Hepatic stellate cell (primary cell): ENCODE measurements at regions not wholly inside any gene's neighbourhood (a gene's known extent, or its start where the extent isn't known, plus 50 kb on each side); places are given as distances from the start of the nearest gene placed in this dataset.
"Not testable (repeated sequence)": the region's sequence is repeated elsewhere in the genome, so short reads cannot be mapped to it uniquely, and the experiment has no call there.

Experiments used
- DNase-seq: peaks from one replicate; pipeline ENCODE4 v3.0.0; 2011; ENCODE audit warnings: low spot score

- DNase-seq, result no peak
These were observed 239.2 kb downstream of the ADGRD1 start for GRCh38 chr12:131192951-131193350.

GRCh38 chr12:131194166-131194565, 240.5 kb downstream of the ADGRD1 start:
- no peak for DNase-seq

DNA sequence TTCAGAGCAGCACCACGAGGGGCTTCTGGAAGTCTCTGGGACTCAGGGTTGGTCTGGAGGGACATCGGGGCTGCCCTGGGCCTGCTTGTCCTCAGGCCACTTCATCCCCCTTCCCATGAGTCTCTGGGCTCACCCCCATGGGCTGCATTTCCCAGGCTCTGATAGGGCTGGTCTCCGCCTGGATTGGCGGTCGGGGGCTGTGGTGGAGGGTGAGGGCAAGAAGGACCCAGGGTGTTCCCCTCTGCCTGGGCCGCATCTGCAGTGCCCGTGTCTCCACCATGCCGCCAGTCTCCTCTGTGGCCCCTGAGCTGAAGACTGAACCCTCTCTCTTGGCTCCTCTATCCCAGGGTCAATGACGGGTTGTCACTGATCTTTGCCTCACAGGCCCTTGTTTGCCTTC, 242.1 kb downstream of the ADGRD1 start:
- no peak for DNase-seq

- DNase-seq, result no peak
These were observed 242.5 kb downstream of the ADGRD1 start for GRCh38 chr12:131196220-131196619.

DNA sequence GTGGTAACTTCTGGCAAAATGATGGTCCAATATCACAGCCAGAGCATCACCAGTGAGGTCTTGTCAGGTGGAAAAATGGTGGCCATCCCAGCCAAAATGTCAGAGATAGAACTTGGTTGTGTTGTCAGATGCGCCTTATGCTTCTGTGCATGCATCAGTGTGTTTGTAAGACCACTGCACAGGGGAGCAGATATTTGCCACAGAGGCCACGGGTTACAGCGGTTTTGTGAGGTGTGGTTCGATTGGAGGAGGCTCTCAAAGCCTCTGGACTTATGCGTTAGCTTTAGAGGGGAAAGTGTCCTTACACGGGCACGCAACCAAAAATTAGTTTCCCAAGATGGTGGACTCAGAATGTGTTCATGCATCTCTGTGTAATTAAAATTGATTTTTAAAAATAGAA, 243.8 kb downstream of the ADGRD1 start:
- no peak for DNase-seq

- no peak for DNase-seq
These were observed 245.5 kb downstream of the ADGRD1 start for GRCh38 chr12:131199221-131199620.

DNA sequence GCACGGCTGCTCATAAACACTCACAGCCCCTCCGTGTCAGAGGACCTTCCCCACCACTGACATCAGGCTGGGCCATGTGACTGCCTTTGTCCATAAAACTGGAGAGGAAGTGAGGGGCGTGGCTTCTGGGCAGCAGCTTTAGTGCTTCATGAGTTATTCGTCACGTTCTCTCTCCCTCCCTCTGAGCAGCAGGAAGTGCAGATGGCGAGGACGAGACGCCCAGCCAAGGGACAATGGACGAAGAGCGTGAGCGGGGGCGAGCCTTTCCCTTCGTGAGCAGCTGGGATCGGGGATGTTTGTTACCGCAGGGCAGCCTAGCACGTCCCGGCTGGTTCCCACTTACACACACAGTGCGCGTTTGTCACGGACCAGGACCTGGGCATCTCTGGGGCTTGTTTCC, 248.2 kb downstream of the ADGRD1 start:
- DNase-seq, result not testable (repeated sequence)

- DNase-seq, result no peak
These were observed 249.1 kb downstream of the ADGRD1 start for GRCh38 chr12:131202592-131203378.

GRCh38 chr12:131203666-131204415, 250.1 kb downstream of the ADGRD1 start:
- no peak for DNase-seq

- DNase-seq, result no peak
These were observed 250.9 kb downstream of the ADGRD1 start for GRCh38 chr12:131204416-131205274.

GRCh38 chr12:131205275-131205933, 251.7 kb downstream of the ADGRD1 start:
- not testable (repeated sequence) for DNase-seq

DNA sequence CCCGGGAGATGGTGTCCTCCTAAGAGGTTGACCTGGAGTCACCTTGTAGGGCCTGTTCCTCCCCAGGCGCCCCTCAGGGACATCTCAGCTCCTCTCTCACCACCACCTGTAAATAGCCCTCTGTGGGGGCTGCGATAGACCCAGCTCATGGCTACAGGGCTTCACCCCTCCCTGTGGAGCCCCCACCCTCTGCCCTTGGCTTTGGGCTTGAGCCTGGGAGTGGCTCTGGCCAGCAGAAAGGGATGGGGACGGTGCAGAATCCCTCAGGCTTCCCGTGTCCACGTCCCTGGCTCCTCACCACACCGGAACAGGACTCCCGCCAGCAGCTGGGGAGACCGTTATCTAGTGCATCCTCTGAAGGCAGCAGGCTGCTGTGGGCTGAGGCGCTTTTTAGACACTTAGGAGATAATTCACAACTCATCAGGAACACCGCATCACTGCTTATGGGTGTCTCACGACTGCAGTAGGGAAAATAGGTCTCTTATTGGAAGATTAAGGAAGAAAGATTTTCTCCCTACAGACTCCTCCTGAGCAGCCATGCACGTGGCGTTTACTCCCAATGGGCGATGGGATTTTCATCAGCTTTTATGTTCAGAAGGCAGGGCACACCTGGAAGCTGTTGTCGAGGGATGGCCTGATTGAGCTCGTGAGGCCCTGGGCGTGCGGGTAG, 253.1 kb downstream of the ADGRD1 start:
- not testable (repeated sequence) for DNase-seq

- DNase-seq, result not testable (repeated sequence)
These were observed 253.6 kb downstream of the ADGRD1 start for GRCh38 chr12:131207300-131207660.

DNA sequence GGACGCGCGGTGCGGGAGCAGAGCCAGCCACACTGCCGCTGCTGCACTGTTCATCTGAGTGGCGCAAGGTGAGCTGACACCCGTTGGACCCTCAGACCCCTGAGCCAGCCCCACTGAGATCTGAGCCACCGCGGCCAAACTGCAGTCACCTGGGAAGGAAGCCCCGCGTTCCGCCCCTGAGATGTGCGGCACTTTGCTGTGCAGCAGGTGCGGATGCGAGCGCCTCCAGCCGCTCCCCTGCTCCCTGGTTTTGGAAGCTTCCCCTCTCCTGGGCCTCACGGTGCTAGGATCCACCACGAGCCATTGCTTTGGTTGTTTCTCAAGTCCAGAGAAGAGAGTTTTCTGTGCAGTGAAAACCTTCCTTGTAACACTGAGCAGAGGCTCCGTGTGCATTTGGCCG, 254.1 kb downstream of the ADGRD1 start:
- not testable (repeated sequence) for DNase-seq

GRCh38 chr12:131208425-131208824, 254.7 kb downstream of the ADGRD1 start:
- no peak for DNase-seq

DNA sequence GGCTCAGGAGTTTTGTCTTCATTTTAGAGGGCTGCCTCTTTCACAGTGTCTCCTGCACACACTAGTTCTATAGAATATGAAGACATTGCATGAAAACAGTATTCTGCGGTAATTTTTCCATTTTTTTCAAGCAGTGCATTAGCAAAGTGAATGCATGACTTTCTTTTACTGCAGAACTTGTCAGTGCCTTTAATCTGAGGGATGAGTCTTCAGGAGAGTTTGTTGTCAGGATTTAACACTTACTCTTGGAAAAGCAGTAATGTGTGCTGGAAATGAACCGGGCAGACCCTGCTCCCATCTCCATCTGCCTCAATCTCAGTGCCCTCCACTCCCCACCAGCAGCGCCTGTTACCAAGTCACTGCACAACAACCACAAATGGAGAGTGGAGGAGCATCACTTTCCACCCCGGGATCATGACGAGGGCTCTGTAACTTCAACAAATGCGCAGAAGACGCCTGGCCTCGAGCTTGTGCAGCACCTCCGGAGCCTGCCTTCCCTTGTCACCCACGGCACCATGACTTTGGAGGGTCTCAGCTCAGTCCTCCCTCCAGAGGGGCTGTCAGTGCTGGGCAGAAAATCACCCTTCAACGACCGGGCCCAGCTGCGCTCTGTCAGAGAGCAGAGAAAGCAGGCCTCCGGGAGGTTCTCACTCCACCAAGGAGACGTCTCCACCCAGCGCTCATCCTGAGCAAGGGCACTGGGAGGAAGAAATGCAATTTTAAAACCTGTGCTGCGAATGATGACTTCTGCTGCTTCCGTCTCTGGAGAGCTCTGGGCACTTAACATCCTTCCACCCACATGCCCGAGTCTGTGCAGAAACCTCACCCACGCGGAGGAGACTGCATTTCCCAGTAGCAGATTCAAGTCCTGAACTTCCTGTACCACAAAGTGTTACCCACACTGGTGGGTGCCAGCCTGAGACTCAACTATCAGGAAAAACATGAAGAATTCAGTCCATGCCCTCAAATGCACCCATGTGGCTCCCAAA, 255.7 kb downstream of the ADGRD1 start:
- no peak for DNase-seq

- no peak for DNase-seq
These were observed 257.0 kb downstream of the ADGRD1 start for GRCh38 chr12:131210506-131211339.

GRCh38 chr12:131211340-131211938, 257.7 kb downstream of the ADGRD1 start:
- DNase-seq, result no peak
